Neural cell (in vitro differentiated cells): ENCODE measurements at regions not wholly inside any gene's neighbourhood (a gene's known extent, or its start where the extent isn't known, plus 50 kb on each side); places are given as distances from the start of the nearest gene placed in this dataset.

Experiments
- H2AFZ ChIP-seq: fragments of 200-600, 300-800 bp; sonication (generic), shearing (Covaris generic); 2 replicates; pipeline ENCODE4 v1.6.0; 2014; ENCODE audit warnings: low read depth, mild to moderate bottlenecking, antibody characterized with exemption, low read length, moderate library complexity
- H3F3A ChIP-seq: fragments of 200-600 bp; shearing (Covaris generic); 2 replicates; pipeline ENCODE4 v1.6.1; 2016; ENCODE audit warnings: mild to moderate bottlenecking, moderate library complexity, mixed read lengths, antibody characterized with exemption, low read length; ENCODE audit not compliant: insufficient read depth, poor library complexity, severe bottlenecking
- H3K27ac ChIP-seq: fragments of 200-600, 300-800 bp; sonication (generic), shearing (Covaris generic); 2 replicates; pipeline ENCODE4 v1.5.1; 2014; ENCODE audit warnings: mild to moderate bottlenecking, low read length, moderate library complexity
- H3K27me3 ChIP-seq: fragments of 300-800, 200-600 bp; sonication (generic), shearing (Covaris generic); 2 replicates; pipeline ENCODE4 v1.6.0; 2014; ENCODE audit warnings: mild to moderate bottlenecking, low read depth, low read length, moderate library complexity; ENCODE audit not compliant: insufficient read depth
- H3K36me3 ChIP-seq: fragments of 300-800, 200-600 bp; sonication (generic), shearing (Covaris generic); 2 replicates; pipeline ENCODE4 v1.5.1; 2014; ENCODE audit warnings: mild to moderate bottlenecking, antibody characterized with exemption, low read length, moderate library complexity; ENCODE audit not compliant: insufficient read depth
- H3K4me2 ChIP-seq: fragments of 300-800, 200-600 bp; sonication (generic), shearing (Covaris generic); 2 replicates; pipeline ENCODE4 v1.6.0; 2014; ENCODE audit warnings: mild to moderate bottlenecking, low read length
- H3K4me3 ChIP-seq: fragments of 300-800, 200-600 bp; sonication (generic), shearing (Covaris generic); 2 replicates; pipeline ENCODE4 v1.5.1; 2014; ENCODE audit warnings: mild to moderate bottlenecking, low read length, moderate library complexity
- H3K79me2 ChIP-seq: fragments of 200-600 bp; shearing (Covaris generic); replicated peaks from 2 replicates; pipeline ENCODE4 v1.6.0; 2014; ENCODE audit warnings: mild to moderate bottlenecking, low read length, moderate library complexity; ENCODE audit not compliant: insufficient read depth
- H3K9ac ChIP-seq: fragments of 300-800, 200-600 bp; sonication (generic), shearing (Covaris generic); 2 replicates; pipeline ENCODE4 v1.6.1; 2016; ENCODE audit warnings: mild to moderate bottlenecking, low read length, mixed read lengths
- H3K9me2 ChIP-seq: fragments of 200-600 bp; shearing (Covaris generic); 2 replicates; pipeline ENCODE4 v1.6.1; 2016; ENCODE audit warnings: mild to moderate bottlenecking, low read length, mixed read lengths; ENCODE audit not compliant: insufficient read depth
- H3K9me3 ChIP-seq: fragments of 200-600, 300-800 bp; sonication (generic), shearing (Covaris generic); 2 replicates; pipeline ENCODE4 v1.6.1; 2016; ENCODE audit warnings: mild to moderate bottlenecking, mixed run types, low read length, moderate library complexity, mixed read lengths
- H4K20me1 ChIP-seq: fragments of 200-600 bp; shearing (Covaris generic); 2 replicates; pipeline ENCODE4 v1.6.1; 2016; ENCODE audit warnings: mild to moderate bottlenecking, mixed run types; ENCODE audit not compliant: insufficient read depth
- CTCF ChIP-seq: fragments of 450-650 bp; IDR thresholded peaks from 2 replicates; pipeline ENCODE4 v1.5.1; 2014; ENCODE audit warnings: antibody characterized with exemption, mild to moderate bottlenecking, moderate library complexity; ENCODE audit not compliant: poor library complexity, severe bottlenecking
- EP300 ChIP-seq: fragments of 450-650 bp; conservative IDR thresholded peaks from 2 replicates; pipeline ENCODE4 v1.6.1; 2014; ENCODE audit warnings: antibody characterized with exemption, mild to moderate bottlenecking, moderate library complexity; ENCODE audit not compliant: poor library complexity, severe bottlenecking
- EZH2 ChIP-seq: fragments of 200-600, 300-800 bp; shearing (Covaris generic), sonication (generic); IDR thresholded peaks from 2 replicates; pipeline ENCODE4 v1.6.1; 2014; ENCODE audit warnings: antibody characterized with exemption, low read length, borderline replicate concordance, mild to moderate bottlenecking; ENCODE audit not compliant: insufficient read depth, poor library complexity, severe bottlenecking
- MXI1 ChIP-seq: fragments of 450-650 bp; conservative IDR thresholded peaks from 2 replicates; pipeline ENCODE4 v1.6.1; 2014; ENCODE audit warnings: antibody characterized with exemption, mild to moderate bottlenecking; ENCODE audit not compliant: poor library complexity, severe bottlenecking
- POLR2AphosphoS5 ChIP-seq: IDR thresholded peaks from 2 replicates; pipeline ENCODE4 v1.6.1; 2012
- RAD21 ChIP-seq: fragments of 450-650 bp; conservative IDR thresholded peaks from 2 replicates; pipeline ENCODE4 v1.6.1; 2014; ENCODE audit warnings: antibody characterized with exemption, mild to moderate bottlenecking, moderate library complexity
- REST ChIP-seq: IDR thresholded peaks from 2 replicates; pipeline ENCODE4 v1.6.1; 2012; ENCODE audit warnings: borderline replicate concordance
- SMC3 ChIP-seq: fragments of 450-650 bp; conservative IDR thresholded peaks from 2 replicates; pipeline ENCODE4 v1.6.1; 2014; ENCODE audit warnings: antibody characterized with exemption, mild to moderate bottlenecking, moderate library complexity; ENCODE audit not compliant: poor library complexity
- TAF1 ChIP-seq: IDR thresholded peaks from 2 replicates; pipeline ENCODE4 v1.6.1; 2012; ENCODE audit warnings: low read depth

GRCh38 chr10:61142987-61143386 is 199.0 kb upstream of the RHOBTB1 start:
- Histone ChIP-seq H2AFZ (no peak overlapping the region), H3K27me3 (no peaks in the 10 kb centered on the region), H3K36me3 (no peaks in the 10 kb centered on the region), H3K9me3 (no peaks in the 10 kb centered on the region), H3K9me2 (no peaks in the 10 kb centered on the region), H3K9ac (no peak overlapping the region), H3K27ac (no peak overlapping the region), H3K79me2 (no peaks in the 10 kb centered on the region), H4K20me1 (no peaks in the 10 kb centered on the region), H3K4me2 (no peak overlapping the region), H3F3A (no peaks in the 10 kb centered on the region), H3K4me3 (no peak overlapping the region)
- no peak for TF ChIP-seq EZH2
- TF ChIP-seq REST: no peak
- no peak for TF ChIP-seq MXI1
- no peak for TF ChIP-seq TAF1
- no peak for TF ChIP-seq CTCF
- TF ChIP-seq EP300: no peak
- TF ChIP-seq SMC3: no peak
- no peak for TF ChIP-seq RAD21
- TF ChIP-seq POLR2AphosphoS5: no peak

- Histone ChIP-seq H3K9ac (no peak overlapping the region), H3K4me3 (no peak overlapping the region), H4K20me1 (no peaks in the 10 kb centered on the region), H3K27ac (no peak overlapping the region), H3K9me2 (no peaks in the 10 kb centered on the region), H3K79me2 (no peaks in the 10 kb centered on the region), H3K36me3 (no peaks in the 10 kb centered on the region), H3K27me3 (no peaks in the 10 kb centered on the region), H3K4me2 (no peak overlapping the region), H3K9me3 (no peaks in the 10 kb centered on the region), H2AFZ (no peak overlapping the region), H3F3A (no peaks in the 10 kb centered on the region)
- TF ChIP-seq RAD21: peak; percentile 75
- TF ChIP-seq TAF1: no peak
- TF ChIP-seq MXI1: no peak
- no peak for TF ChIP-seq POLR2AphosphoS5
- TF ChIP-seq EP300: no peak
- no peak for TF ChIP-seq EZH2
- peak; percentile 78 for TF ChIP-seq CTCF
- peak; percentile 70 for TF ChIP-seq SMC3
- TF ChIP-seq REST: no peak
These were observed 196.9 kb upstream of the RHOBTB1 start for GRCh38 chr10:61140765-61141392.
